C4-2B (cell line): ENCODE measurements at regions not wholly inside any gene's neighbourhood (a gene's known extent, or its start where the extent isn't known, plus 50 kb on each side); places are given as distances from the start of the nearest gene placed in this dataset.
"Not testable (repeated sequence)": the region's sequence is repeated elsewhere in the genome, so short reads cannot be mapped to it uniquely, and the experiment has no call there.

Experiments used
- H3K27ac ChIP-seq: fragments of 450-650 bp; 2 replicates; pipeline ENCODE4 v1.5.1; 2017
- CTCF ChIP-seq: fragments of 450-650 bp; conservative IDR thresholded peaks from 2 replicates; pipeline ENCODE4 v1.5.1; 2017; ENCODE audit warnings: mild to moderate bottlenecking
- ZFX ChIP-seq: fragments of 450-650 bp; IDR thresholded peaks from 2 replicates; pipeline ENCODE4 v1.6.1; 2017

- no peak overlapping the region for H3K27ac ChIP-seq
- no peak for TF ChIP-seq ZFX
- TF ChIP-seq CTCF = no peak
Observed at GRCh38 chr14:106109337-106109736, 583.0 kb downstream of the TMEM121 start.

GRCh38 chr14:106115401-106115800, 589.0 kb downstream of the TMEM121 start:
- TF ChIP-seq ZFX = no peak
- TF ChIP-seq CTCF = no peak
- H3K27ac ChIP-seq = no peak overlapping the region

GRCh38 chr14:106116339-106116930, 590.1 kb downstream of the TMEM121 start:
- not testable (repeated sequence) for H3K27ac ChIP-seq

- no peak overlapping the region for H3K27ac ChIP-seq
- TF ChIP-seq ZFX = no peak
- no peak for TF ChIP-seq CTCF
Observed at GRCh38 chr14:106120101-106120500, 593.7 kb downstream of the TMEM121 start.

- no peak overlapping the region for H3K27ac ChIP-seq
- no peak for TF ChIP-seq CTCF
- TF ChIP-seq ZFX = no peak
Observed at GRCh38 chr14:106129274-106129673, 602.9 kb downstream of the TMEM121 start.

GRCh38 chr14:106129904-106130661, 603.7 kb downstream of the TMEM121 start:
- H3K27ac ChIP-seq = not testable (repeated sequence)

GRCh38 chr14:106133126-106133525, 606.7 kb downstream of the TMEM121 start:
- H3K27ac ChIP-seq = not testable (repeated sequence)

GRCh38 chr14:106134886-106135285, 608.5 kb downstream of the TMEM121 start:
- TF ChIP-seq CTCF (no peak), ZFX (no peak)

More at GRCh38 chr14:106134886-106135285, 608.5 kb downstream of the TMEM121 start:
- H3K27ac ChIP-seq = no peak overlapping the region
